Lung (tissue), 11 donors: ENCODE measurements at regions not wholly inside any gene's neighbourhood (a gene's known extent, or its start where the extent isn't known, plus 50 kb on each side); places are given as distances from the start of the nearest gene placed in this dataset.

Experiments used
- ATAC-seq: fragments of 200-7000 bp; cut with Tn5 transposase; one replicate; pipeline ENCODE4 v1.9.1; 2020; ENCODE audit warnings: moderate number of reproducible peaks; ENCODE audit not compliant: insufficient read depth, low FRiP score
- DNase-seq, 3 donors: peaks; one replicate each; pipeline ENCODE4 v3.0.0-alpha.2; 2013 to 2017
- H3K27ac ChIP-seq, 2 donors: one replicate each; pipeline ENCODE4 v1.5.1; 2013; ENCODE audit warnings: mild to moderate bottlenecking in 2 of 2, moderate library complexity in 2 of 2, control low read depth in 1 of 2, inconsistent platforms in 1 of 2, low read depth in 1 of 2, low read length in 1 of 2
- H3K27me3 ChIP-seq, 3 donors: one replicate each; pipeline ENCODE4 v1.5.1; 2013; ENCODE audit warnings: low read length in 2 of 3; ENCODE audit not compliant: control insufficient read depth in 3 of 3, insufficient read depth in 3 of 3
- H3K36me3 ChIP-seq, 4 donors: one replicate each; pipeline ENCODE4 v1.5.1; 2013; ENCODE audit warnings: low read length in 4 of 4, mild to moderate bottlenecking in 1 of 4, moderate library complexity in 1 of 4; ENCODE audit not compliant: control insufficient read depth in 4 of 4, insufficient read depth in 4 of 4
- H3K4me1 ChIP-seq, 5 donors: one replicate each; pipeline ENCODE4 v1.5.1; 2013; ENCODE audit warnings: low read length in 5 of 5, mild to moderate bottlenecking in 2 of 5, moderate library complexity in 1 of 5; ENCODE audit not compliant: control insufficient read depth in 5 of 5, insufficient read depth in 5 of 5
- H3K4me3 ChIP-seq: one replicate; pipeline ENCODE4 v1.5.1; 2013; ENCODE audit warnings: mild to moderate bottlenecking, control low read depth, moderate library complexity
- H3K9ac ChIP-seq, 2 donors: one replicate each; pipeline ENCODE4 v1.5.1; 2013; ENCODE audit warnings: low read length in 2 of 2, control low read depth in 1 of 2; ENCODE audit not compliant: insufficient read depth in 1 of 2
- H3K9me3 ChIP-seq, 4 donors: one replicate each; pipeline ENCODE4 v1.5.1; 2013; ENCODE audit warnings: low read length in 3 of 4, mild to moderate bottlenecking in 1 of 4, moderate library complexity in 1 of 4; ENCODE audit not compliant: control insufficient read depth in 4 of 4, insufficient read depth in 3 of 4
- CTCF ChIP-seq: IDR thresholded peaks from 2 replicates; pipeline ENCODE4 v1.5.1; 2012; ENCODE audit warnings: mild to moderate bottlenecking; ENCODE audit errors: control extremely low read depth, extremely low read depth
- WGBS, 2 donors: extraction: QIAGEN DNeasy Blood & Tissue Kit; methylation state at CpG; one replicate each; pipeline ENCODE4 v1.1.7; 2013; 5-methylcytosine and 5-hydroxymethylcytosine counted together
- donor health status: control.
- donor health status: control.
- donor health status: Bipolar disorder and iron deficiency.
- donor health status: healthy.
- donor health status: DM: yes; HTN: yes; CAD: no.

- Histone ChIP-seq H3K4me1 (no peaks in the 10 kb centered on the region), H3K27ac (no peak overlapping the region), H3K9ac (no peak overlapping the region), H3K4me3 (no peak overlapping the region), H3K36me3 (no peaks in the 10 kb centered on the region), H3K27me3 (no peaks in the 10 kb centered on the region), H3K9me3 (peaks cover 0 to 2% (median 0%) of the 10 kb centered on the region in 4 donors)
- DNase-seq: no peak
- no peak for TF ChIP-seq CTCF
- 65 to 71% methylated on average over 1 of the region's 1 CpG for WGBS, 2 donors
- no peak for ATAC-seq
These were observed 216.9 kb upstream of the RXFP2 start for GRCh38 chr13:31522396-31522795.

GRCh38 chr13:31528176-31528575 lies 211.2 kb upstream of the RXFP2 start:
- ATAC-seq (no peak), DNase-seq (no peak)
- WGBS, 2 donors: 58 to 81% methylated on average over 3 of the region's 3 CpGs
- no peak for TF ChIP-seq CTCF
- H3K4me3 ChIP-seq: no peak overlapping the region
- H3K27me3 ChIP-seq: no peaks in the 10 kb centered on the region
- H3K9me3 ChIP-seq: peaks cover 0 to 5% (median 0%) of the 10 kb centered on the region in 4 donors
- H3K36me3 ChIP-seq: no peaks in the 10 kb centered on the region
- no peaks in the 10 kb centered on the region for H3K4me1 ChIP-seq
- no peak overlapping the region for H3K9ac ChIP-seq
- H3K27ac ChIP-seq: no peak overlapping the region

GRCh38 chr13:31528758-31529157 lies 210.6 kb upstream of the RXFP2 start:
- Histone ChIP-seq H3K27me3 (no peaks in the 10 kb centered on the region), H3K9me3 (peaks cover 0 to 5% (median 0%) of the 10 kb centered on the region in 4 donors), H3K27ac (no peak overlapping the region), H3K4me3 (no peak overlapping the region), H3K36me3 (no peaks in the 10 kb centered on the region), H3K9ac (no peak overlapping the region), H3K4me1 (no peaks in the 10 kb centered on the region)
- no peak for TF ChIP-seq CTCF
- WGBS, 2 donors: 70 to 88% methylated on average over 1 of the region's 1 CpG
- no peak for DNase-seq
- ATAC-seq: no peak

- ATAC-seq (no peak), DNase-seq (peak in 2 of 3 donors; percentile 17 to 27)
- peaks cover 0 to 5% (median 0%) of the 10 kb centered on the region in 4 donors for H3K9me3 ChIP-seq
- H3K27me3 ChIP-seq: no peaks in the 10 kb centered on the region
- H3K9ac ChIP-seq: no peak overlapping the region
- no peak for TF ChIP-seq CTCF
- H3K27ac ChIP-seq: no peak overlapping the region
- 84 to 91% methylated on average over 4 of the region's 4 CpGs for WGBS, 2 donors
- no peaks in the 10 kb centered on the region for H3K36me3 ChIP-seq
- H3K4me3 ChIP-seq: no peak overlapping the region
- H3K4me1 ChIP-seq: no peaks in the 10 kb centered on the region
These were observed 208.4 kb upstream of the RXFP2 start for GRCh38 chr13:31530922-31531321.
